SH-SY5Y (cell line): ENCODE measurements at regions not wholly inside any gene's neighbourhood (a gene's known extent, or its start where the extent isn't known, plus 50 kb on each side); places are given as distances from the start of the nearest gene placed in this dataset.

ENCODE experiments used
- GATA2 ChIP-seq: IDR thresholded peaks from 2 replicates; pipeline ENCODE4 v1.6.1; 2011; ENCODE audit warnings: mild to moderate bottlenecking, low read depth, low read length
- GATA3 ChIP-seq: IDR thresholded peaks from 2 replicates; pipeline ENCODE4 v1.6.1; 2011; ENCODE audit warnings: low read depth, mild to moderate bottlenecking, low read length, moderate library complexity

DNA sequence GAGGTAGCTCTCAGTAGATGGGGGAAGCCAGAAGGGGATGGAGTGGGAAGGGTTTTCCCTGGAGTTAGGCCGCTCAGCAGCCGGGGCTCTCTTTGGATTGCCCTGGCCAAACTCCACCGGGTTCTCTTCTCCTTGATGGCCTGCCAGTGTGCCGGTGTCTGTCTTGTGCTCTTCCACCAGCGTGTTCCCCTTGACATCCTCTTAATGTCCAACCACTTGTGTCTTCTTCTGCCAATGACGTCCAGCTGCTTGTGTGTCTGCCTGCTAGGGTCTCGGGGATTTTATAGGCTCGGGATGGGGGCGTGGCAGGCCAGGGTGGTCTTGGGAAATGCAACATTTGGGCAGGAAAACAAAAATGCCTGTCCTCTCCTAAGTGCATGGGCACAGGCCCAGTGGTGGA, 313.1 kb upstream of the PUM3 start:
- TF ChIP-seq GATA3: no peak
- TF ChIP-seq GATA2: no peak
